T-helper 2 cell treated with Interferon-gamma antibody and Interleukin-4, amounts not matched to agents 5 μg/mL and 100 μg/mL, for 36 hours (primary cell): ENCODE measurements at regions not wholly inside any gene's neighbourhood (a gene's known extent, or its start where the extent isn't known, plus 50 kb on each side); places are given as distances from the start of the nearest gene placed in this dataset.
"Not testable (repeated sequence)": the region's sequence is repeated elsewhere in the genome, so short reads cannot be mapped to it uniquely, and the experiment has no call there.

ENCODE experiments used
- DNase-seq: peaks from one replicate; pipeline ENCODE4 v3.0.0; 2021; ENCODE audit warnings: low spot score
- H3K27ac Mint-ChIP-seq: one replicate; pipeline ENCODE4 v1.8.0; 2021; ENCODE audit warnings: mild to moderate bottlenecking, mixed read lengths
- H3K27me3 Mint-ChIP-seq: one replicate; pipeline ENCODE4 v1.8.0; 2021; ENCODE audit warnings: low read depth, mixed read lengths
- H3K36me3 Mint-ChIP-seq: one replicate; pipeline ENCODE4 v1.8.0; 2021; ENCODE audit warnings: low read depth, mixed read lengths
- H3K4me1 Mint-ChIP-seq: one replicate; pipeline ENCODE4 v1.8.0; 2021; ENCODE audit warnings: low read depth, mixed read lengths
- H3K4me3 Mint-ChIP-seq: one replicate; pipeline ENCODE4 v1.8.0; 2022; ENCODE audit warnings: mild to moderate bottlenecking, moderate library complexity, mixed read lengths
- H3K9me3 Mint-ChIP-seq: one replicate; pipeline ENCODE4 v1.8.0; 2021; ENCODE audit warnings: mixed read lengths

DNA sequence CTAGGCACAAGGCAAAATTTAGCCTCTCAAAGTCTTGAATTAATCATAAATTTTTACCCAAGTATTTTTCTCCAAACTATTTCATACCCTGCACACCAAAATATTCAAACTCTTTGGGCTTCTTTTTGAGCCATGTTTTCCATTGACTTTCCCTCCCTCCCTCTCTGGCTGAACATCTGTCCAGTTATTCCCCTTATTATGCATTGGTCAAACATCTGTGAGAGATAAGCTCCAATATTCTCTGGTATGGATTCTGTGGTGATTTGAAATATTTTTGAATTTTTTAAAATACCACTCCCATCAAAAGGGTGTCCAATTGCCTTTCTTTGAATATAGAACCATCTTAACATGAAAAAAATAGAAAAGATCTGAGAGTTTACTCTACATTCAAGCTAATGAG lies 244.2 kb downstream of the RFPL4B start:
- Mint-ChIP-seq H3K27me3 (no peaks in the 10 kb centered on the region), H3K4me1 (no peaks in the 10 kb centered on the region), H3K36me3 (no peaks in the 10 kb centered on the region), H3K9me3 (no peaks in the 10 kb centered on the region), H3K4me3 (no peak overlapping the region), H3K27ac (no peak overlapping the region)
- DNase-seq, result no peak

DNA sequence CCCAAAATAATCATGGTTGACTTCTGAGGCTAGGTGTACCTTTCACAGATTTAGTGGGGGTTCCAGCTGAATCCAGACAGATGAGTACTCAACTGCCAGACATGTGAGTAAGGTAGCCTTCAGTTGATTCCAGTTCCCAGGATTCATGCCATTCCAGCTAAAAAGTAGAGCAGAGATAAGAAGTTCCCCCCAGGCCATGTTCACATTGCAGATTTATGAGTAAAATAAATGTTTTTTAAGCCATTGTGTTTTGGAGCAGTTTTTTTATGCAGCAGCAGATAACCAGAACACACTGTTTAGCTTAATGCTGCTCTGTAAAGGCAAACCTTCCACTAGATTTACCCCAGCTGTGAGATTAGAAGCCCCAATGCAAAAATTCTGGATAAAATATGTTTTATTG lies 245.0 kb downstream of the RFPL4B start:
- Mint-ChIP-seq H3K36me3 (no peaks in the 10 kb centered on the region), H3K4me3 (no peak overlapping the region), H3K27me3 (no peaks in the 10 kb centered on the region), H3K27ac (no peak overlapping the region), H3K9me3 (no peaks in the 10 kb centered on the region), H3K4me1 (no peaks in the 10 kb centered on the region)
- DNase-seq, result no peak

DNA sequence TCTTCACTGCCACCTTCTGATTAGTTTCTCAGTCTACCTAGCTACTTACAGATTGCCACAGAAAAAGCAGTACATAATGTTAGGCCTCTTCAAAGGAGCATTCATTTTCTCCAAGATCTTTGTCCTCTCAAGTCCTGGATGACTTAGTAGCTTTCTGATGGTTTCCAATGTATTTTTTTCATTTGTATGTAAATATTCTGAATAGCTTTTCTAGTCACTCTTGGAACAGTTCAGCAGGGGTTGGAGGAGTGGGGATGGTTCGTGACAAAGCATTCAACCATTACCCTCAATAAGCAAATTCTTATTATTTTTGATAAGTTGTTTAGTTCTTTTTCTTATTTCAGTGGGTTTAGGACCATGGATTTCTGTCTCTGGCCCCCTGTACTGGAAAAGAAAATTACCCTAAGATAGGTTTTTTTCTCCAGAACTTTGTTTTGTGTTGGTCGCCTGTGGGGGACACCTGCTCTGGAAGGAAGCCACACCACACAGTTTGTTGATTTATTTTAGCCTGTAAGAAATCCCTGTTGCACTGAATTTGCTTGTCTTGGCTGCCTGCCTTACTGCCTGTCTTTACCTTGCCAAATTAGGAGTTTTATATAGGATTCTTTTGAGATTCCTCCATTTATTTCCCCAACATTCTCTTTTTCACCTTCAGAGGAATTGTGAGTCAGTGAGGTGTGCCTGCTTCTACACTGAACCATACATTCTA lies 247.9 kb downstream of the RFPL4B start:
- no peaks in the 10 kb centered on the region for H3K36me3 Mint-ChIP-seq

DNA sequence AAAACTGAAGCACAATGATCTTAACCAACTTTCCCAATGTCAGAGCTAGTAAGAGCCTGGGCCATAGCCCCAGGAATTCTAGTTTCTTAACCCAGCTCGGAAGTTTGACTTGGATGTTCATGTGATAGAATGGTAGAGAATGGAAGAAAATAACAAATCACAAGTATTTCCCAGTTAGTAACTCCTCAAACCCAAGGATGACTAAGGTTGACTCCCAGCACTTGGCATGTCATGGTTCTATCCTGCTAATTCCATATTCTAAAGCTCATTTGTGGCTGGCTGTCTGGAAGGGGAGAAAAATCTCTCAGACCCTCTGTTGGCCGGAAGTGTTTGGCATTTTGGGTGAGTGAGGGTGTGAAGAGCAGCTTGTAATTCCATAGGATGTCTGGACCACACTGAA lies 248.7 kb downstream of the RFPL4B start:
- Mint-ChIP-seq H3K27ac (no peak overlapping the region), H3K27me3 (no peaks in the 10 kb centered on the region), H3K4me1 (no peaks in the 10 kb centered on the region), H3K36me3 (no peaks in the 10 kb centered on the region), H3K9me3 (no peaks in the 10 kb centered on the region), H3K4me3 (no peak overlapping the region)
- no peak for DNase-seq

More for the DNA sequence above, 247.9 kb downstream of the RFPL4B start:
- H3K4me1 Mint-ChIP-seq, result no peaks in the 10 kb centered on the region
- no peak overlapping the region for H3K4me3 Mint-ChIP-seq
- H3K27ac Mint-ChIP-seq, result no peak overlapping the region
- no peaks in the 10 kb centered on the region for H3K9me3 Mint-ChIP-seq
- no peak for DNase-seq
- H3K27me3 Mint-ChIP-seq, result no peaks in the 10 kb centered on the region

DNA sequence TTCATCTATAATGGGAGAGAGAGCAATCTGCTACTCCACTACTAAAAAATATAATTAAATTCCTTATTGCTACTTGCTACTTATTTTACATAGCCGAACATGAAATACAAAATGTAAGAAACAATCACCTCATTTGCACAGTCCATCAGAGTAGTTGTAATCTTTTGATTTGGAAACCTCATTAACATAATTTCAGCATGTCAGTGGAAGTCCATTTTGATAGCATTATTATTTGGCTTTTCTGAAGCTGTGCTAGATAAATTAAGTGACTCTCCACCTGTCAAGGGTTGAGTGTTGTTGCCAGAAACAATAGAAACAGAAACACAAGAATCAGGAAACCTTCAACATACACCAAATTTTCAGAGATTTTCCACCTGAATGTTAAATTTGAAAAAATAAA lies 250.0 kb downstream of the RFPL4B start:
- Mint-ChIP-seq H3K4me3 (no peak overlapping the region), H3K36me3 (no peaks in the 10 kb centered on the region), H3K27ac (no peak overlapping the region), H3K4me1 (no peaks in the 10 kb centered on the region), H3K9me3 (no peaks in the 10 kb centered on the region), H3K27me3 (no peaks in the 10 kb centered on the region)
- no peak for DNase-seq

DNA sequence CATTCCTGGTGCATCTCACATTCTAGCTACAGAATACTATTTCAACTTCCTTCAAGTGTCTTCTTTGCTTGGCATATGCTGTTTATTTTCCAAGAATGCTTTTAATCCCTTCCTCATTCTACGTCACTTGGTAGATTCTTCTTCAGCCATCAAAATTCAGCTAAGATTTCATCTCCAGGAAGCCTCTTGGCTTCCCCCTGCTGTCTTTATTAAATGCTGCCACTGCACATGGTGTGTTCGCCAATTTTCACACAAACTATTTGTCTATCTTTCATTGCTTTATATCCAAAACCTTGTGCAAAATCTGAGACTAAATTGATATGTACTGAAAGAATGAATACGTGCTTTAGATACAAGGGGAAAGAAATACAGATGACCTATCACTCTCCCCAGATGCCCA lies 253.0 kb downstream of the RFPL4B start:
- H3K4me3 Mint-ChIP-seq, result no peak overlapping the region
- no peaks in the 10 kb centered on the region for H3K4me1 Mint-ChIP-seq
- no peaks in the 10 kb centered on the region for H3K36me3 Mint-ChIP-seq
- H3K27me3 Mint-ChIP-seq, result no peaks in the 10 kb centered on the region
- DNase-seq, result no peak
- no peaks in the 10 kb centered on the region for H3K9me3 Mint-ChIP-seq
- no peak overlapping the region for H3K27ac Mint-ChIP-seq

DNA sequence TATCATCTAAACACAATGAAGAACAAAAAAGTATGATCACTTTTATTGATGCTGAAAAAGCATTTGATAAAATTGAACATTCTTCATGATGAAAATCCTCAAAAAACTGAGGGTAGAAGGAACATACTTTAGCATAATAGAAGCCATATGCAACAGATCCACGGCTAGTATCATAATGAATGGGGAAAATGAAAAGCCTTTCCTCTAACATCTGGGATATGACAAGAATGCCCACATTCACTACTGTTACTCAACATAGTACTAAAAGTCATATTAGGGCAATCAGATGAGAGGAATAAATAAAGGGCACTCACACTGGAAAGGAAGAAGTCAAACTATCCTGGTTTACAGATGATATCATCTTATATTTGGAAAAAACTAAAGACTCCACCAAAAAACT lies 256.6 kb downstream of the RFPL4B start:
- Mint-ChIP-seq H3K27ac (no peak overlapping the region), H3K27me3 (no peaks in the 10 kb centered on the region), H3K4me1 (no peaks in the 10 kb centered on the region), H3K36me3 (no peaks in the 10 kb centered on the region), H3K4me3 (no peak overlapping the region), H3K9me3 (peaks cover 6% of the 10 kb centered on the region)
- DNase-seq, result no peak

DNA sequence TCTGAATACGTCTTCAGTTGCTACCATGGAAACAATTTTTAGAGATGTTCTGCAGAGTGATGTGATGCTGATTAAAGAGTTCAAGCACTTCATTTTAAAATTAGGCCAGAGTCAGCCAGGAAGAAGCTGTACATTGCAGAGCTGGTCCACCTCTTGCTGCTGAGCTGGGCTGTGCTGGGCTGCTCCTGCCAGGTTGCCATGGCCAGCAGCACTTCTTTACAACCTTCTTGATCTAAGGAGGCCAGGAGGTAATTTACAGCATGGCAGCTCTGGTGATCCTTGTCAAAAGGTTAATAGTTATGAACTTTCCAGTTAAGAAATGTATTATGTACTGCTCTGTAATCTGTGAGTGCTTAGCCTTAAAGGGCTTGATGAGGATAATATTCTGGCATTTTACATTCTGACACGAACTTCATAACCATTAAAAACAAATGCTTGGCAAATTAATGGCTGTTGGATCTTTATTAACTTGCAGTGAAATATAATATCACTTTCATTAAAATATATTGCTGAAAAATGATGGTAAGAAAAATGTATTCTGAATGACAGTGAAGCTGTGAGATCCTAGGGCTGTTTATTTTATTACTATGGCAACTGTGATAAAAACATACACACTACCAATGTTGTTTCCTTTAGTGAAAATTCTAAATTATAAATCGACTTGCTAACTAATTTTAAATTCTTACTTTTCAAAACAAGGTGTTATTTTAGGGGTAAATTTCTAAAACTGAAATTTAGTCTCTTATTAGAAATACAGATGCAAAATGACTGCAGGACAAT lies 259.7 kb downstream of the RFPL4B start:
- Mint-ChIP-seq H3K36me3 (no peaks in the 10 kb centered on the region), H3K4me1 (no peaks in the 10 kb centered on the region), H3K4me3 (no peak overlapping the region), H3K9me3 (peaks cover 10% of the 10 kb centered on the region), H3K27me3 (no peaks in the 10 kb centered on the region), H3K27ac (no peak overlapping the region)
- DNase-seq, result no peak

DNA sequence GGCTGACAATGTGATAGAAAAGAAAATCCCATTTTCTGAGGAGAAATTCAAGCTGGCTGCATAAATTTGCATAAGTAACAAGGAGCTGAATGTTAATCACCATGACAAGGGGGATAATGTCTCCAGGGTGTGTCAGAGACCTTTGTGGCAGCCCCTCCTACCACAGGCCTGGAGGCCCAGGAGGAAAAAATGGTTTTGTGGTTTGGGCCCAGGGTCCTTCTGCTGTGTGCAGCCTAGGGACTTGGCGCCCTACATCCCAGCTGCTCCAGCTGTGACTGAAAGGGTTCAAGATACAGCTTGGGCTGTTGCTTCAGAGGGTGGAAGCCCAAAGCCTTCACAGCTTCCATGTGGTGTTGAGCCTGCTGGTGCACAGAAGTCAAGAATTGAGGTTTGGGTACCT lies 261.8 kb downstream of the RFPL4B start:
- not testable (repeated sequence) for DNase-seq, H3K27ac Mint-ChIP-seq, H3K27me3 Mint-ChIP-seq, H3K36me3 Mint-ChIP-seq, H3K4me1 Mint-ChIP-seq, H3K4me3 Mint-ChIP-seq, H3K9me3 Mint-ChIP-seq

DNA sequence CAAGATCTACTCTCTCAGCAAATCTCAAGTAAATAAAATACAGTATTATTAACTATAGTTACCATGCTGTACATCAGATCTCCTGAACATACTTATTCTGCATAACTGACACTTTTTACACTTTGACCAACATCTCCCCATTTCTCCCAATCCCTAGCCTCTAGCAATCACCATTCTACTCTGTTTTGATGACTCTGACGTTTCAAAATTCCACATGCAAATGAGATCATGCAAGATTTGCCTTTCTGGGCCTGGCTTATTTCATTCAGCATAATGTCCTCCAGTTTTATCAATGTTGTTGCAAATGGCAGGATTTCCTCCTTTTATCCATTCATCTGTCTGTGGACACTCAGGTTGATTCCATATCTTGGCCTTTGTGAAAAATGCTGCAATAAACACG lies 266.3 kb downstream of the RFPL4B start:
- Mint-ChIP-seq H3K9me3 (peaks cover 7% of the 10 kb centered on the region), H3K27me3 (no peaks in the 10 kb centered on the region)

DNA sequence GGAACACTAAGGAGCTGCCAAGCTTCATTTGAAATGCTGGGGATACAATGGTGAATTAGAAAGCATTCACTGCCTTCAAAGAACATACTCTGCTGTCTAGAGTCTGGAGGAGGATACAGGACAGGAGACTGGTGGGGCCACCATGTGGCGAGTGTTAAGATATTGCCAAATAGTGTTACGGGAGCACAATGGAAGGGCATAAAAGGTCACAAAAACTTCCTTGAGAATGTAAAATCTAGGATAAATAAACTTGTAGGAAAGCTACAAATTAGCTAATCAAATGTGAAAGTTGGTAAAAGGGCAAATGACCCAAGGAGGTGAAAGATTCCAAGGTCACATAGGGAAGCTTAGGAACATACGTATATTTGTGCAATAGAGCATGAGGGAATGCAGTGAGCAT lies 271.7 kb downstream of the RFPL4B start:
- Mint-ChIP-seq H3K4me3 (no peak overlapping the region), H3K27ac (no peak overlapping the region), H3K27me3 (peaks cover 2% of the 10 kb centered on the region), H3K9me3 (no peaks in the 10 kb centered on the region), H3K36me3 (no peaks in the 10 kb centered on the region), H3K4me1 (no peaks in the 10 kb centered on the region)
- DNase-seq, result no peak

More for the DNA sequence above, 266.3 kb downstream of the RFPL4B start:
- Mint-ChIP-seq H3K27ac (no peak overlapping the region), H3K4me3 (no peak overlapping the region), H3K4me1 (no peaks in the 10 kb centered on the region), H3K36me3 (no peaks in the 10 kb centered on the region)
- no peak for DNase-seq

DNA sequence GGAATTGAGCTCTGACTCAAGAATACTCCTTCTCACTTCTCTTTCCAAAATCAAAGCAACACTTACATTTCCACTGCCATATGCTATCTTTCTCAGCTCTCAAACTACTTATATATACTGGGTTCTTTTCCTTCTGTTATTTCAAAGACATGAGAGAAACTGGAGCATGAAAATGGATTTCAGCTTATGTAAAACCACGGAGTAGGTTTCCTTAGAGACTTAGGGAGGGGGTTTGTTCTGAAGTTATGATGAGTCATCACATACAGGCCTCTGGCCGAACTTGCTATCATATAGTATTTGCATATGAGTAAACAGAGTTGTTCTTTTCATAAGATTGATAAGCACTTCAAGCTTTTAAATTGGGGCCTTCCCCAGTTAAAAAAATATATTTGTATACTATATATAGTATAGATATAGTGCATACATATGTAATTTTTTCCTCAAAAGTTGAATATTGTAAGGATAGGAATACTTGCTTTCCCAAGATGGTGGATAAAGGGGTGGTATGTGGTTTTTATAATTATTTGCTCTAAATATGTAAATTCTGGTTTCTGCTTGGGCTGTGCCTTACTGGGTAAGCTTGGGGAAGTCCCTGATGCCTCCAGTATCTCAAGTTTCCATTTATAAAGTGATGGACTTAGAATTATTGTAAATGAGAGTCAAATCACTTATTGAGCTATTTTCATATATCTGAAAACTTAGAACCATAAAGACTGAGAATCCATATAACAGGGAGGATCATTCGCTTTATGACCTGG lies 273.9 kb downstream of the RFPL4B start:
- H3K27me3 Mint-ChIP-seq, result peaks cover 2% of the 10 kb centered on the region
- no peaks in the 10 kb centered on the region for H3K9me3 Mint-ChIP-seq
- DNase-seq, result no peak
- H3K4me1 Mint-ChIP-seq, result no peaks in the 10 kb centered on the region
- no peak overlapping the region for H3K4me3 Mint-ChIP-seq
- no peaks in the 10 kb centered on the region for H3K36me3 Mint-ChIP-seq
- no peak overlapping the region for H3K27ac Mint-ChIP-seq

DNA sequence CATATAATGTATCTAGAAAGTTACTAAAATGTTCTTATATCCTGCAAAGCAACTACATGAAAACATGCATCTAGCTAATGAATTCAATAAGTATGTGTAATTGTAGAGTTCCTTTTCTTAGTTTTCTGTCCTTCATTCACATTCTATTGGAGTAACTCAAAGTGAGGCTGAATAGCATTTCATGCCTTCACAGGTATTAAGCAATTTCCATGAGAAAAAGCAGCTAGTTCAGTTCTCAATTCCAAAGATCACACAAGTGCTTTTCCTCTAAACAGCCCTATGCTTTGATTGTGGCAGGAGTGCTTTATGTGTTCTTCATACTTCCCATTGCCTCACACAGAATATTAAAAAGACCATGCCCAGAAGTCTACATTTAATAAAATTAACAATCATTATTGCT lies 274.9 kb downstream of the RFPL4B start:
- Mint-ChIP-seq H3K9me3 (no peaks in the 10 kb centered on the region), H3K27me3 (peaks cover 2% of the 10 kb centered on the region), H3K4me3 (no peak overlapping the region), H3K36me3 (no peaks in the 10 kb centered on the region), H3K27ac (no peak overlapping the region), H3K4me1 (no peaks in the 10 kb centered on the region)
- DNase-seq, result no peak

DNA sequence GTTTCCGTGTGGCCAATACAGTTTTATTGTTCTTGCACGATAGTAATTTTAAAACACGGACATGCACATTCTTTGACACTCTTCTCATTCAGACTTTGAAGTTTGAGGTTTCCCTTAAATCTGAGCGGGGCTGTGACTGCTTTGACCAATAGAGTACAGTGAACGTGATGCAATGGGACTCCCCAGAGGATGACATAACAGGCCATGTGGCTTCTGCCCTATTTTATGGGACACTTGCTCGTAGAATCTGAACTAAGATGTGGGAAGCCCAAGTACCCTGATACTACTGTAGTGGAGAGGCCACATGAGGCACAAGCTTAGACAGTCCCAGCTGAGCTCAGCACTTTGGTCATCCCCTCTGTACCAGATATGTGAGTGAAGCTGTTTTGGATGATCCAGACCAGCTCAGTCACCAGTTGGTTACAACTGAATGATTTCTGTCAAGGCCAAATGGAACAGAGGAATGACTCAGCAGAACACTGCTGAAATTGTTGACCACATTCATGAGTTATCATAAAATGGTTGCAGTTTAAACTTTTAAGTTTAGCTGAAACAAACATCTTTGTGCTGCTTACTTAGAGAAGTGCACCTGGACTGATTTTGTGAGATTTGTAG lies 279.4 kb downstream of the RFPL4B start:
- no peak overlapping the region for H3K27ac Mint-ChIP-seq
- DNase-seq, result no peak
- no peaks in the 10 kb centered on the region for H3K9me3 Mint-ChIP-seq
- H3K4me3 Mint-ChIP-seq, result no peak overlapping the region
- H3K4me1 Mint-ChIP-seq, result no peaks in the 10 kb centered on the region
- no peaks in the 10 kb centered on the region for H3K36me3 Mint-ChIP-seq
- no peaks in the 10 kb centered on the region for H3K27me3 Mint-ChIP-seq
